Left ventricle myocardium inferior (tissue), 1 donor: ENCODE measurements at regions not wholly inside any gene's neighbourhood (a gene's known extent, or its start where the extent isn't known, plus 50 kb on each side); places are given as distances from the start of the nearest gene placed in this dataset.

Source experiments
- DNase-seq: peaks from one replicate; pipeline ENCODE4 v3.0.0-alpha.2; 2020
- H3K27ac ChIP-seq: fragments of 200-600 bp; replicated peaks from 2 replicates; pipeline ENCODE4 v1.8.0; 2021
- H3K27me3 ChIP-seq: fragments of 200-600 bp; 2 replicates; pipeline ENCODE4 v1.8.0; 2021; ENCODE audit warnings: low read depth
- H3K36me3 ChIP-seq: fragments of 200-600 bp; 2 replicates; pipeline ENCODE4 v1.8.0; 2021
- H3K4me1 ChIP-seq: fragments of 200-600 bp; 2 replicates; pipeline ENCODE4 v1.8.0; 2021
- H3K4me3 ChIP-seq: fragments of 200-600 bp; 2 replicates; pipeline ENCODE4 v1.8.0; 2021; ENCODE audit warnings: mild to moderate bottlenecking, moderate library complexity
- H3K9me3 ChIP-seq: fragments of 200-600 bp; replicated peaks from 2 replicates; pipeline ENCODE4 v1.8.0; 2021
- CTCF ChIP-seq: fragments of 200-600 bp; IDR thresholded peaks from 2 replicates; pipeline ENCODE4 v1.8.0; 2021; ENCODE audit warnings: antibody characterized with exemption, mild to moderate bottlenecking, borderline replicate concordance
- intact Hi-C: fragments of 100-400 bp; cut with micrococcal nuclease; formaldehyde crosslinking; loops from one replicate; pipeline ENCODE4 v1.11.0; 2022
- donor health status: DM: no; HTN: yes; CAD: no; lungs with severe emphysema.

GRCh38 chr1:193619911-193620310 is 433.5 kb upstream of the B3GALT2 start:
- Histone ChIP-seq H3K27me3 (no peaks in the 10 kb centered on the region), H3K36me3 (no peaks in the 10 kb centered on the region), H3K27ac (no peak overlapping the region), H3K4me1 (no peaks in the 10 kb centered on the region), H3K9me3 (no peaks in the 10 kb centered on the region), H3K4me3 (no peak overlapping the region)
- no peak for TF ChIP-seq CTCF
- intact Hi-C loops: no loop called here
- no peak for DNase-seq

- Histone ChIP-seq H3K9me3 (no peaks in the 10 kb centered on the region), H3K27ac (no peak overlapping the region), H3K36me3 (no peaks in the 10 kb centered on the region), H3K4me1 (no peaks in the 10 kb centered on the region), H3K27me3 (no peaks in the 10 kb centered on the region), H3K4me3 (no peak overlapping the region)
- no peak for DNase-seq
- intact Hi-C loops: no loop called here
- no peak for TF ChIP-seq CTCF
Observed at GRCh38 chr1:193614817-193615216, 428.4 kb upstream of the B3GALT2 start.

- Histone ChIP-seq H3K27ac (no peak overlapping the region), H3K9me3 (peaks cover 1% of the 10 kb centered on the region), H3K4me1 (no peaks in the 10 kb centered on the region), H3K4me3 (no peak overlapping the region), H3K36me3 (no peaks in the 10 kb centered on the region), H3K27me3 (no peaks in the 10 kb centered on the region)
- no peak for TF ChIP-seq CTCF
- DNase-seq: no peak
- intact Hi-C loops: no loop called here
Observed at GRCh38 chr1:193614275-193614674, 427.9 kb upstream of the B3GALT2 start.

- no peak for TF ChIP-seq CTCF
- intact Hi-C loops: no loop called here
- Histone ChIP-seq H3K4me3 (no peak overlapping the region), H3K9me3 (peaks cover 10% of the 10 kb centered on the region), H3K27ac (no peak overlapping the region), H3K4me1 (no peaks in the 10 kb centered on the region), H3K27me3 (no peaks in the 10 kb centered on the region), H3K36me3 (no peaks in the 10 kb centered on the region)
- no peak for DNase-seq
Observed at GRCh38 chr1:193613041-193613440, 426.6 kb upstream of the B3GALT2 start.

- H3K27ac ChIP-seq: no peak overlapping the region
- H3K36me3 ChIP-seq: no peaks in the 10 kb centered on the region
- no peak overlapping the region for H3K4me3 ChIP-seq
- DNase-seq: no peak
- peaks cover 10% of the 10 kb centered on the region for H3K9me3 ChIP-seq
- no peaks in the 10 kb centered on the region for H3K4me1 ChIP-seq
- intact Hi-C loops: no loop called here
- no peaks in the 10 kb centered on the region for H3K27me3 ChIP-seq
- no peak for TF ChIP-seq CTCF
Observed at GRCh38 chr1:193609592-193609991, 423.2 kb upstream of the B3GALT2 start.

- DNase-seq: no peak
Observed at GRCh38 chr1:193607787-193608186, 421.4 kb upstream of the B3GALT2 start.

More at GRCh38 chr1:193607787-193608186, 421.4 kb upstream of the B3GALT2 start:
- Histone ChIP-seq H3K27ac (no peak overlapping the region), H3K4me1 (no peaks in the 10 kb centered on the region), H3K9me3 (peaks cover 10% of the 10 kb centered on the region), H3K4me3 (no peak overlapping the region), H3K27me3 (no peaks in the 10 kb centered on the region), H3K36me3 (no peaks in the 10 kb centered on the region)
- intact Hi-C loops: no loop called here
- TF ChIP-seq CTCF: no peak
